GM12875 (cell line): ENCODE measurements at regions not wholly inside any gene's neighbourhood (a gene's known extent, or its start where the extent isn't known, plus 50 kb on each side); places are given as distances from the start of the nearest gene placed in this dataset.

ENCODE experiments used
- H3K4me3 ChIP-seq: one replicate; pipeline ENCODE4 v1.5.1; 2011; ENCODE audit warnings: low read depth, low read length, control low read depth
- CTCF ChIP-seq: IDR thresholded peaks from 2 replicates; pipeline ENCODE4 v1.5.1; 2011; ENCODE audit warnings: low read depth, mild to moderate bottlenecking, control low read depth, inconsistent platforms, low read length, moderate library complexity, borderline replicate concordance; ENCODE audit not compliant: insufficient read depth

- TF ChIP-seq CTCF: no peak
These were observed 103.8 kb downstream of the C1orf94 start for GRCh38 chr1:34280509-34280908.

GRCh38 chr1:34283142-34283541, 106.4 kb downstream of the C1orf94 start:
- no peak overlapping the region for H3K4me3 ChIP-seq
- TF ChIP-seq CTCF: no peak

More at GRCh38 chr1:34280509-34280908, 103.8 kb downstream of the C1orf94 start:
- no peak overlapping the region for H3K4me3 ChIP-seq

GRCh38 chr1:34286511-34286910, 109.8 kb downstream of the C1orf94 start:
- no peak for TF ChIP-seq CTCF
- H3K4me3 ChIP-seq: no peak overlapping the region

GRCh38 chr1:34290831-34291230, 114.1 kb downstream of the C1orf94 start:
- no peak overlapping the region for H3K4me3 ChIP-seq
- no peak for TF ChIP-seq CTCF

GRCh38 chr1:34292472-34292871, 115.8 kb downstream of the C1orf94 start:
- peak; percentile 18; the same call in 1 of the 2 replicates for TF ChIP-seq CTCF
- no peak overlapping the region for H3K4me3 ChIP-seq

GRCh38 chr1:34296059-34296458, 119.4 kb downstream of the C1orf94 start:
- no peak for TF ChIP-seq CTCF
- no peak overlapping the region for H3K4me3 ChIP-seq

GRCh38 chr1:34302798-34303197, 126.1 kb downstream of the C1orf94 start:
- no peak overlapping the region for H3K4me3 ChIP-seq
- TF ChIP-seq CTCF: no peak
